ENCODE measurements at regions not wholly inside any gene's neighbourhood (a gene's known extent, or its start where the extent isn't known, plus 50 kb on each side); places are given as distances from the start of the nearest gene placed in this dataset.

DNA sequence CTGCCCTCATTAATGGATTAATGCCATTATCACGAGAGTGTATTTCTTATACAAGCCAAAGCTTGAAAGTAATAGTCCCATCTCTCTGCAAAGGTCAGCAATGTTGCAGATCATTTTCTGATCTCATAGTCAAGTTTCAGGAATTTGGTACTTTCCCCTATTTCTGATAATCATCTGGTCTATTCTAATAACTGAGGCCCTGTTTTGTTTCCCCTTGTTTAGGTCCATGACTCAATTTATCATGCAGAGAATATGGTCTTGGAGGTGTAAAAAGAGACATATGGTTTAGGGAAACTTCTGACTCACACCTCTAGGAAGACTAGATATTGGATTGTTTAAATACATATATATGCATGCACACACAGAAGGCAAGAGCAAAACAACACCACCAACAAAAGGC is 339.3 kb upstream of the NUDT12 start:
- intact Hi-C loops (cut with micrococcal nuclease): no loop called here
- Mint-ChIP-seq H3K27me3 (no peaks in the 10 kb centered on the region), H3K4me1 (no peaks in the 10 kb centered on the region), H3K4me3 (no peak overlapping the region), H3K27ac (no peak overlapping the region), H3K9me3 (ENCODE audit: insufficient read depth) (peaks cover 13% of the 10 kb centered on the region)
- Histone ChIP-seq H3K9me3 (ENCODE audit: control extremely low read depth in 1 of 3, control insufficient read depth in 2 of 3, insufficient read depth in 1 of 3, low read length in 2 of 3) (peaks cover 0 to 9% (median 1%) of the 10 kb centered on the region in 3 donors), H3K9ac (ENCODE audit: low read length) (no peak overlapping the region), H4K20me1 (ENCODE audit: control insufficient read depth, insufficient read depth, low read length, poor library complexity, severe bottlenecking) (no peaks in the 10 kb centered on the region), H3K79me2 (ENCODE audit: control insufficient read depth, insufficient read depth, low read length) (no peaks in the 10 kb centered on the region), H3K4me2 (replicated peaks; ENCODE audit: low read depth, low read length, poor library complexity, severe bottlenecking) (no peak overlapping the region), H3K4me3 (ENCODE audit: control extremely low read depth in 1 of 5, extremely low read depth in 1 of 5, insufficient read depth in 1 of 5, low read depth in 2 of 5, low read length in 4 of 5) (no peak overlapping the region), H3K36me3 (replicated peaks in 1 of 2; ENCODE audit: control extremely low read depth in 1 of 2, control insufficient read depth in 1 of 2, extremely low read depth in 1 of 2, insufficient read depth in 2 of 2, low read length in 1 of 2) (no peaks in the 10 kb centered on the region), H2AFZ (ENCODE audit: insufficient read depth, low read depth, low read length, poor library complexity, severe bottlenecking) (no peak overlapping the region), H3K27me3 (replicated peaks in 1 of 4; ENCODE audit: control extremely low read depth in 1 of 4, control insufficient read depth in 3 of 4, insufficient read depth in 4 of 4, low read length in 3 of 4) (no peaks in the 10 kb centered on the region), H3K4me1 (ENCODE audit: control insufficient read depth in 2 of 2, insufficient read depth in 2 of 2, low read length in 2 of 2) (no peaks in the 10 kb centered on the region), H3K27ac (ENCODE audit: low read length in 2 of 2) (no peak overlapping the region)
- CTCF ChIA-PET: no interaction called here
- ATAC-seq (ENCODE audit: low read depth) (no peak), DNase-seq (no peak)
- TF ChIP-seq, protein P1, sequence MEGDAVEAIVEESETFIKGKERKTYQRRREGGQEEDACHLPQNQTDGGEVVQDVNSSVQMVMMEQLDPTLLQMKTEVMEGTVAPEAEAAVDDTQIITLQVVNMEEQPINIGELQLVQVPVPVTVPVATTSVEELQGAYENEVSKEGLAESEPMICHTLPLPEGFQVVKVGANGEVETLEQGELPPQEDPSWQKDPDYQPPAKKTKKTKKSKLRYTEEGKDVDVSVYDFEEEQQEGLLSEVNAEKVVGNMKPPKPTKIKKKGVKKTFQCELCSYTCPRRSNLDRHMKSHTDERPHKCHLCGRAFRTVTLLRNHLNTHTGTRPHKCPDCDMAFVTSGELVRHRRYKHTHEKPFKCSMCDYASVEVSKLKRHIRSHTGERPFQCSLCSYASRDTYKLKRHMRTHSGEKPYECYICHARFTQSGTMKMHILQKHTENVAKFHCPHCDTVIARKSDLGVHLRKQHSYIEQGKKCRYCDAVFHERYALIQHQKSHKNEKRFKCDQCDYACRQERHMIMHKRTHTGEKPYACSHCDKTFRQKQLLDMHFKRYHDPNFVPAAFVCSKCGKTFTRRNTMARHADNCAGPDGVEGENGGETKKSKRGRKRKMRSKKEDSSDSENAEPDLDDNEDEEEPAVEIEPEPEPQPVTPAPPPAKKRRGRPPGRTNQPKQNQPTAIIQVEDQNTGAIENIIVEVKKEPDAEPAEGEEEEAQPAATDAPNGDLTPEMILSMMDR (IDR thresholded peaks at IDR 0.05): no peak
- TF ChIP-seq EZH2 (IDR thresholded peaks at IDR 0.05; ENCODE audit: borderline replicate concordance, insufficient read depth, low read depth, low read length, poor library complexity, severe bottlenecking): no peak
- WGBS (ENCODE audit: insufficient coverage): 100% methylated on average over 1 of the region's 1 CpG
- POLR2A ChIA-PET: no interaction called here

DNA sequence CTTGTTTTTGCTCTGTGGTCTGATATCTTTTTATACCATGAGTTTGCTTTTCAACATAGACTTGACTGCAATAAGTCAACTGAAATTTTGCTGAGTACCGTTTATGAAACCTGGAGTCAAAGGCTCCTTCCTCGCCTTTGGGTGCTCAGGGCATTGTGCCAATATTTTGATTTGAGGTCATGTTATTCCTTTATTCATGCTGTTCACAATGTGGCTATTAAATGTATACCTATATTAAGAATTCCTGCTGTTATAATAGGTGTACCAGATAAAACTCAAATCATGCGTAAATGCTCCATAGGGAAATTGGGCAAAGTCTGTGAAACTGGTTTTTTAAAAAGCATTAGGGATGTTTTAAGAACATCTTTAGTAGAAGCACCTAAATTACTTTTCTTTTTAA is 334.0 kb upstream of the NUDT12 start:
- POLR2A ChIA-PET: no interaction called here
- Histone ChIP-seq H4K20me1 (ENCODE audit: control insufficient read depth, insufficient read depth, low read length, poor library complexity, severe bottlenecking) (no peaks in the 10 kb centered on the region), H2AFZ (ENCODE audit: insufficient read depth, low read depth, low read length, poor library complexity, severe bottlenecking) (no peak overlapping the region), H3K9me3 (ENCODE audit: control extremely low read depth in 1 of 3, control insufficient read depth in 2 of 3, insufficient read depth in 1 of 3, low read length in 2 of 3) (peaks cover 0 to 7% (median 1%) of the 10 kb centered on the region in 3 donors), H3K9ac (ENCODE audit: low read length) (no peak overlapping the region), H3K79me2 (ENCODE audit: control insufficient read depth, insufficient read depth, low read length) (no peaks in the 10 kb centered on the region), H3K4me2 (replicated peaks; ENCODE audit: low read depth, low read length, poor library complexity, severe bottlenecking) (no peak overlapping the region), H3K36me3 (replicated peaks in 1 of 2; ENCODE audit: control extremely low read depth in 1 of 2, control insufficient read depth in 1 of 2, extremely low read depth in 1 of 2, insufficient read depth in 2 of 2, low read length in 1 of 2) (no peaks in the 10 kb centered on the region), H3K4me1 (ENCODE audit: control insufficient read depth in 2 of 2, insufficient read depth in 2 of 2, low read length in 2 of 2) (no peaks in the 10 kb centered on the region), H3K4me3 (ENCODE audit: control extremely low read depth in 1 of 5, extremely low read depth in 1 of 5, insufficient read depth in 1 of 5, low read depth in 2 of 5, low read length in 4 of 5) (no peak overlapping the region), H3K27ac (ENCODE audit: low read length in 2 of 2) (no peak overlapping the region), H3K27me3 (replicated peaks in 1 of 4; ENCODE audit: control extremely low read depth in 1 of 4, control insufficient read depth in 3 of 4, insufficient read depth in 4 of 4, low read length in 3 of 4) (no peaks in the 10 kb centered on the region)
- H3K27ac Mint-ChIP-seq: no peak overlapping the region
- peaks cover 10% of the 10 kb centered on the region for H3K9me3 Mint-ChIP-seq (ENCODE audit: insufficient read depth)
- ATAC-seq (ENCODE audit: low read depth): no peak
- TF ChIP-seq, protein P1 (IDR thresholded peaks at IDR 0.05): no peak
- no peak for TF ChIP-seq EZH2 (IDR thresholded peaks at IDR 0.05; ENCODE audit: borderline replicate concordance, insufficient read depth, low read depth, low read length, poor library complexity, severe bottlenecking)
- CTCF ChIA-PET: no interaction called here
- no peak for DNase-seq
- H3K27me3 Mint-ChIP-seq: no peaks in the 10 kb centered on the region
- no peak overlapping the region for H3K4me3 Mint-ChIP-seq
- no CpG with 5 or more reads among the region's 3 CpGs for WGBS (ENCODE audit: insufficient coverage)
- intact Hi-C loops (cut with micrococcal nuclease): no loop called here
- no peaks in the 10 kb centered on the region for H3K4me1 Mint-ChIP-seq
